DMS114 treated with DMSO at 0.1 percent for 48 hours (cell line): ENCODE measurements at regions not wholly inside any gene's neighbourhood (a gene's known extent, or its start where the extent isn't known, plus 50 kb on each side); places are given as distances from the start of the nearest gene placed in this dataset.
"Not testable (repeated sequence)": the region's sequence is repeated elsewhere in the genome, so short reads cannot be mapped to it uniquely, and the experiment has no call there.

Experiments
- DNase-seq: peaks from one replicate; lab custom pipeline; 2025; ENCODE audit not compliant: unreplicated experiment; lab: John Stamatoyannopoulos, UW

DNA sequence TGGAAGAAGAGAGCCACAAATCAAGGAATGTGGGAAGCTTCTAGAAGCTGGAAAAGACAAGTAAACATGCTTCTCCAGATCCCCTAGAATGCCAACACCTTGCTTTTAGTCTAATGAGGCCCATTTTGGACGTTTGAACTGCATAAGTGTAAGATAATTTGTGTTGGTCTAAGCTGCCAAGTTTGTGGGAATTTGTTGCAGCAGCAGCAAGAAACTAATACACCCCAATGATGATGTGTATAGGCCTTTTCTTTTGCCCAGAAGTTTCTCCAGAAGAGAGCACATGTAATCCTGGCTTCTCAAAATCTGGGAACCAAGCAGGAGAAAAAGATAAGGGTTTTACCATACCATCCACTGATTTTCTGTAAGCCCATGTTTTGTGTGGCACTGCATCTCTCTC lies 96.1 kb upstream of the DPT start:
- DNase-seq, result no peak

DNA sequence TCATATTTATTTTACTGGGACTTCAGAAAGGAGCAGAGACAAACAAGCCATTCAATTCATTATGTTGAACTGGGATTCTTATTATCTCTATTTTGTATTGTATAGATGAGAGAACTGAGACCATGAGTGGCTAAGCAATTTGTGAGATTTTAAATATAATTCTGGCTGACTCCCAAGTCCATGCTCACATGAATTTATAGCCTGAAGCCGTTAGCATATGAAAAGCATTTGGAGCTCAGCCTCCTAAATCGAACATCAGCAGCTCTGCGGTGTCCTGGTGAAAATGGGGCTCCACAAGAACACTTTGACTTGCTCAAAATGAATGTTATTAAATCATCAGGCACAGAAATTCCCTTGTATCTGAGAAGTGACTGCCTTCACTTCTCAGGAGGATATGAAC lies 96.8 kb upstream of the DPT start:
- DNase-seq, result no peak

DNA sequence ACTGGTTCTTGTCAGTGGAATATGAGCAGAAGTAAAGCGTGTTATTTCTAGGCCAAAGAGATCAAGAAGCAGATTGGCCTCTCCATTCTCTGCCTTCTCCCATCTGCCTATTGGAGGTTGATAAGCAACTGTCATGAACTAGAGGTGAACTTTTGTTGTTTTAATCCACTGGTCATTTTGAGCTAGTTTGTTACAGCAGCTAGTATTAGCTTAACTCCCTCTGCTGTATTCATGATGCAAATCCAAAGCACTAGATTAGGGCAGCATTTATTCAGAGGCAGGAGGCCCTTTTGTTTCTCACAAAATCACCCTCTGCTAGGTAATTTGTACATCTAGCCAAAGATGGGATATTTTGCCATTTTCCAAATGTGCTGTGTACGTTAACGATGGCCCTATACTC lies 97.3 kb upstream of the DPT start:
- no peak for DNase-seq

- no peak for DNase-seq
Measured at GRCh38 chr1:168827557-168827956, 98.6 kb upstream of the DPT start.

GRCh38 chr1:168829876-168830275 lies 100.9 kb upstream of the DPT start:
- DNase-seq, result no peak

DNA sequence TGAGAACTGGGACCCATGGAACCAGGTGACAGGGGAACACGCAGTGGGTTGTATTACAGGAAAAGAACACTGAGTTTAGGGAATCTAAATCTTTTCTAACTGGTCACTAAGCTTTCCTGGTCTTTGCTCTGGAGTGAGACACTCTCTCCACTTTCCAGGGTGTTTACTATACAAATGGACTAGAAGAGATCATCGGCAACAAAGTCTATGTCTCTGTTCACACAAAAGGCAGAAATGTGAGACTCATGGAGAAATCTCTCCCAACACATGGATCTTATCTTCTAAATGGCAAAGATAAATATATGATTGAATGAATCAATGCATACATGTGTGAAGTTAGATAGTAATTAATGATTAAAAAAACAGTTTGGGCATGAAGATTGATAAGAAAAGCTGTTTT lies 101.6 kb upstream of the DPT start:
- no peak for DNase-seq

DNA sequence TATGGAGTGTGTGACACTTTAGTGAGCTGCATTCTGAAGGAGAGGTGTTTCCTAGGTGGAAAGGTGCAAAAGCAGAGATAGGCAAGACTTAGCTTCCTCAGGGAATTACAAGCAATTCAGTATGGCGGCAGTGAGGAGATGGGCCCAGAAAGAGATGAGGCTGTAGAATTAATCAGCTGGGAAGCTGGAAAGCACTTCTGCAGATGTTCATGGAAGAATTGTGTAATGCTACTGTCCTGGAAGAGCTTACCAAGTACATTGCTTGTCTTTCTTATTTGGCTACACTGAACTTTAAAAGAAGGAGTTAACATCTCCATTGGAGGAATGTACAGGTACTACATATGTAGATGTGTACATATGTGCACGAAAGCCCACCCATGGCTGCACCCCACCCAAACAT lies 103.7 kb upstream of the DPT start:
- no peak for DNase-seq

- no peak for DNase-seq
Measured at GRCh38 chr1:168833362-168833761, 104.4 kb upstream of the DPT start.

- no peak for DNase-seq
Measured at GRCh38 chr1:168833801-168834224, 104.8 kb upstream of the DPT start.

DNA sequence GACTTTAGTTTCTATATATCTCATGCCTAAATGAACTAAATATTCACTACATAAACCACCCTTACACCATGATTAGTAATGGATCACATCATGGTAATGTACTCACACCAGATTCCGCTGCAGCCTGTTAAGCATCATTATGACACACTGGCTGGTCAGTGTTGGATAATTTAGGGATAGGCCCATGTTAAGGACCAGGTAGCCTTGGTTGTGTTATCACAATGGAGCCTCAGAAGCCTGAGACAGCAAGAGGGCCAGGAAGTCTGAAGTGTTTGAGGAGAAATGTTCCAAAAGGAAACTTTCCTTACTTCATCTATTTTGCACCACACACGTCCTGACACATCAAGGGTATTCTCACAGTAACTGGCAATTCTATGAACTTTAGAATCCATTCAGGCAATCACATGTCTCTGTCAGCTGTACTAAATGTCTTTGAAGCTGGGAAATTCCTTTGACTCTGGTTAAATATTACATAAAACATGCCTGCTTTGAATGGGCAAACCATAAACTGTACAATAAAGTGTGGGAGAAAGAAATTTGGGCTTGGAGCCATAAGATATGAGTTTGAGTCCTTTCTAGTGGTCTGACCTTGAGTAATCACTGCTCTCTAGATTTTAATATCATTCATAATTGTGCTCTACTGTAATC lies 105.3 kb upstream of the DPT start:
- no peak for DNase-seq

DNA sequence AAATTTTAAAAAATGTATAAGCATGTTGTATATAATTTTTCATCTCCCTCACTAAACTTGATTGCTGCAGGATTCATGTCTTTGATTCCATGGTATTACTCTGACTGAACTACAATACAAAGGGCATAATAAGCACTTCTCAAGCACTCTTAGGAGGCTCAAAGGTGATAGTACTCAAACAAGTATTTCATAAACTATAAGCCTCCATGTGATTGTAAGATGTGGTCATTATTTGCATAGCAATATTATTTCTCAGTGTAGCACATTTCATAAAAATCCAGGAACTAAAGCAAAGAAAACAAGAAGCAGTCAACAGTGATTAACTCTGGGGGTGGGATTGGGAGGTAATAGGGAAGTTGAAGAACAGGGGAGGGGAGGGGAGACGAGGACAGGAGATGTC lies 106.2 kb upstream of the DPT start:
- no peak for DNase-seq

GRCh38 chr1:168835791-168836190 lies 106.8 kb upstream of the DPT start:
- no peak for DNase-seq

DNA sequence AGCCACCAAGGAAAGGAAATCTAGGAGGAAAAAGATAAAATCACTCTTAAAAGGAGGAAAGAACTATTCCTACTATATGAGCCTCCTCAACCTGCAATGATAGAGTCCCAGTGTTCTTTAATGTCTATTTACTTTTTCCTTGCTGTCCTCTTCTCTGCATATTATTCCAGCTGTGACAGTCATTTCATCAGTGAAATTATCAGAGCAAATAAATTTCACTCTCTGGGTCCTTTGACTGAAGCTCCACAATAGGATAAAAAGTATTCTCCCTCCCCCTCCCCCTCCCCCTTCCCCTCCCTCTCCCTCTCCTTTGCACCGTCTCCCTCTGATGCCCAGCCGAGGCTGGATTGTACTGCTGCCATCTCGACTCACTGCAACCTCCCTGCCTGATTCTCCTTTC lies 107.5 kb upstream of the DPT start:
- DNase-seq, result no peak

- not testable (repeated sequence) for DNase-seq
Measured at GRCh38 chr1:168837230-168837629, 108.2 kb upstream of the DPT start.

- no peak for DNase-seq
Measured at GRCh38 chr1:168842306-168842705, 113.3 kb upstream of the DPT start.

- no peak for DNase-seq
Measured at GRCh38 chr1:168842916-168843315, 113.9 kb upstream of the DPT start.

DNA sequence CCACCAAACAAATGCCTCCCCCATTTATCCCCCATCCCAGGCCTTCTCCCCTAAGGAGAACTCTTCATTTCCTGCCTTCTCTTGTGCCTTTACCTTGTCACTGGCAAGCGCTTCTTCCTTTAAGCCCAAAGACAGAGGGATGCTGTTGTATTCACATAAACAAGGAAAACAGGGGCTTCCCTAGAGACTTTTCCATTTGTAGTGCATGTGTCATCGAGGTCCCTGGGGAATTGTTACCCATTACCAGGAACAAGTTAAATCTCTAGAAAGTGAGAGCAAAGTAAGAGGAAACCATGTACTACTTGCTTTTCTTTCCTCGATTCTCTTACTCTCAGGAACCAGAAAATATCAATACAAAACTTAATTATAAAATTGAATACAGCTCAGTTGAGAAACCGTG lies 114.4 kb upstream of the DPT start:
- DNase-seq, result no peak

DNA sequence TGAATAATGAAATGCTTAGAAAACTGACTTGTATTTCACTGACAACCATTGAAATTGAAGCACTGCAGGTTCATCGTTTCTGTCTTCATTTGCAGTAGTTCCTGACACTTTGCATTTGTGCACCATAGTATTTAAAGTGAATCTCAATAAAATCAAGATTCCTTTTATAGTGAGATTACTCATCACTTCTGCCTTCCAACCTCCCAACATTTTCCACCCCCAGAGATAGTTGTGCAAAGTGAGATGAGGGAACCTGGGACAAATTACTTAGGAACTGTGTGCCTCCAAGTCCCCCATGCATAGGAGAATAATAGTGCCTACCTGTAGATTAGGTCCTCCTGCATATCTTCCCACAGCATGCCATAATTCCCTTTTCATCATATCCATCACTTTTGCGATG lies 114.9 kb upstream of the DPT start:
- no peak for DNase-seq

GRCh38 chr1:168845140-168845539 lies 116.1 kb upstream of the DPT start:
- DNase-seq, result no peak

- no peak for DNase-seq
Measured at GRCh38 chr1:168848051-168848450, 119.0 kb upstream of the DPT start.

DNA sequence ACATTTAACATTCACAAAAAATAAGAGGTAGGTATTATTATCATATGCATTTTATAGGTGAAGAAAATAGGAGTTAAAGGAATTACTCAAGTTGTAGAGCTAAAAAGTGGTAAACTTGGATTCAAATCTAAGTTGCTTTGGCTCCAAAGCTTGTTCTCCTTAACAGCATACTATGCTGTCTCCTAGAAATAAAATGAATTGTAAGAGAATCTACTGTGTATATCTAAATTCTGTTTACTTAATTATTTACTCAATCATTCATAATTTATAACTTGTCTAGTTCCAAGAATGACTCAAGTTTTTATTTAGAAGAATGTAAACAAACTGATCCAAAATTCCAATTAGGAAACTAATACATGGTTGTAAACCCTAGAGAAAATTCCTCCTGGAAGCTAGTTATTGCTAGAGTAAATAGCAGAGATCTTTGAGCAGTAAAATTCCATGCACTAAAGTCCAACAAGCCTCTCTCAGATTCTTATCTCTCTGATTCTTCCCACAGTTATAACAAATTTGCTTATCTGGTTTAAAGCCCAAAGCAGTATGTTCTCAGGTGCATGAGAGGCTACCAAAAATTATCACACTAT lies 132.5 kb upstream of the DPT start:
- DNase-seq, result no peak

- no peak for DNase-seq
Measured at GRCh38 chr1:168863772-168864171, 134.8 kb upstream of the DPT start.

DNA sequence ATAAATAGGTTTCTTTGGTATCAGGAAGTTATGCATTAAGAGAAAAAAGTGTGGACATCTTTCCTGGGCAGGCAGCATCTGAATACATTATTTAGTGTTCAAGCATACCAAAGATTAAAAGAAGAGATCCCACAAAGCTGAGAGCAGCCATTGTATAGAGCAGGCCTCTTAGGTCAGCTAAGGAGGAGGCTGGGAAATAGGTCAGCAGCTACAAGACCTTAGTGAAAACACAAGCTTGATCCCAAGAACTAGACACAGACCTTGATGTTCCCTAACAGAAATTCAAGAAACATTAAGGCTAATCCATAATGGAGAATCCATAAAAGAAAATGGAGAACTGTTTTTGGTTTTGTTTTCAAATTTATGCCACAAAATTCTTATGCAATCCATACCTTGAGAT lies 135.3 kb upstream of the DPT start:
- DNase-seq, result no peak
